ENCODE measurements at regions not wholly inside any gene's neighbourhood (a gene's known extent, or its start where the extent isn't known, plus 50 kb on each side); places are given as distances from the start of the nearest gene placed in this dataset.

- no peak for DNase-seq
Observed at GRCh38 chr15:95095250-95095649, 863.9 kb downstream of the MCTP2 start.

- DNase-seq, result no peak
Observed at GRCh38 chr15:95096651-95097050, 865.3 kb downstream of the MCTP2 start.

GRCh38 chr15:95097361-95097760, 866.0 kb downstream of the MCTP2 start:
- no peak for DNase-seq

GRCh38 chr15:95105229-95105628, 873.9 kb downstream of the MCTP2 start:
- no peak for DNase-seq

GRCh38 chr15:95106801-95107200, 875.4 kb downstream of the MCTP2 start:
- DNase-seq, result no peak

- DNase-seq, result no peak
Observed at GRCh38 chr15:95108673-95109072, 877.3 kb downstream of the MCTP2 start.

- DNase-seq, result no peak
Observed at GRCh38 chr15:95111969-95112368, 880.6 kb downstream of the MCTP2 start.

- DNase-seq, result no peak
Observed at GRCh38 chr15:95113041-95113440, 881.7 kb downstream of the MCTP2 start.

- DNase-seq, result no peak
Observed at GRCh38 chr15:95119041-95119610, 887.8 kb downstream of the MCTP2 start.

GRCh38 chr15:95120595-95120994, 889.2 kb downstream of the MCTP2 start:
- no peak for DNase-seq

- DNase-seq, result no peak
Observed at GRCh38 chr15:95121191-95121590, 889.8 kb downstream of the MCTP2 start.

GRCh38 chr15:95125803-95126202, 894.4 kb downstream of the MCTP2 start:
- no peak for DNase-seq

- no peak for DNase-seq
Observed at GRCh38 chr15:95127356-95127755, 896.0 kb downstream of the MCTP2 start.

- no peak for DNase-seq
Observed at GRCh38 chr15:95129574-95129973, 898.2 kb downstream of the MCTP2 start.

GRCh38 chr15:95131131-95131556, 899.8 kb downstream of the MCTP2 start:
- no peak for DNase-seq

GRCh38 chr15:95132774-95133173, 901.4 kb downstream of the MCTP2 start:
- DNase-seq, result no peak

- no peak for DNase-seq
Observed at GRCh38 chr15:95134431-95135110, 903.2 kb downstream of the MCTP2 start.

- no peak for DNase-seq
Observed at GRCh38 chr15:95138604-95139270, 907.4 kb downstream of the MCTP2 start.

- DNase-seq, result no peak
Observed at GRCh38 chr15:95141486-95141885, 910.1 kb downstream of the MCTP2 start.

- DNase-seq, result no peak
Observed at GRCh38 chr15:95142531-95142930, 911.2 kb downstream of the MCTP2 start.

GRCh38 chr15:95146481-95146880, 915.1 kb downstream of the MCTP2 start:
- DNase-seq, result no peak

- no peak for DNase-seq
Observed at GRCh38 chr15:95148183-95148582, 916.8 kb downstream of the MCTP2 start.

GRCh38 chr15:95149036-95149435, 917.7 kb downstream of the MCTP2 start:
- no peak for DNase-seq

GRCh38 chr15:95149771-95150170, 918.4 kb downstream of the MCTP2 start:
- DNase-seq, result no peak
